GM18909 (cell line): ENCODE measurements at regions not wholly inside any gene's neighbourhood (a gene's known extent, or its start where the extent isn't known, plus 50 kb on each side); places are given as distances from the start of the nearest gene placed in this dataset.

Experiments
- ATAC-seq: cut with Tn5 transposase; IDR thresholded peaks from one replicate; pipeline ENCODE4 v1.9.1; 2021; ENCODE audit warnings: mild to moderate bottlenecking; ENCODE audit not compliant: unreplicated experiment, poor library complexity

GRCh38 chr4:20393486-20394100 is 141.9 kb downstream of the SLIT2 start:
- no peak for ATAC-seq

GRCh38 chr4:20394512-20394911 is 142.8 kb downstream of the SLIT2 start:
- no peak for ATAC-seq

GRCh38 chr4:20395160-20395773 is 143.6 kb downstream of the SLIT2 start:
- ATAC-seq = peak; percentile 74

- ATAC-seq = no peak
Measured at GRCh38 chr4:20403290-20403689, 151.6 kb downstream of the SLIT2 start.

GRCh38 chr4:20403846-20404245 is 152.1 kb downstream of the SLIT2 start:
- ATAC-seq = no peak

GRCh38 chr4:20408611-20409010 is 156.9 kb downstream of the SLIT2 start:
- ATAC-seq = no peak

GRCh38 chr4:20412072-20412471 is 160.4 kb downstream of the SLIT2 start:
- ATAC-seq = no peak

GRCh38 chr4:20416800-20417199 is 165.1 kb downstream of the SLIT2 start:
- ATAC-seq = no peak

GRCh38 chr4:20418861-20419451 is 167.3 kb downstream of the SLIT2 start:
- peak; percentile 99 for ATAC-seq

- no peak for ATAC-seq
Measured at GRCh38 chr4:20420916-20421602, 169.4 kb downstream of the SLIT2 start.

- ATAC-seq = no peak
Measured at GRCh38 chr4:20421603-20421985, 169.9 kb downstream of the SLIT2 start.

- ATAC-seq = peak; percentile 64
Measured at GRCh38 chr4:20422398-20422797, 170.7 kb downstream of the SLIT2 start.

GRCh38 chr4:20423420-20423819 is 171.7 kb downstream of the SLIT2 start:
- no peak for ATAC-seq

- ATAC-seq = no peak
Measured at GRCh38 chr4:20426028-20426427, 174.3 kb downstream of the SLIT2 start.

- no peak for ATAC-seq
Measured at GRCh38 chr4:20428436-20429160, 176.9 kb downstream of the SLIT2 start.

- no peak for ATAC-seq
Measured at GRCh38 chr4:20430259-20430941, 178.7 kb downstream of the SLIT2 start.

GRCh38 chr4:20431543-20431951 is 179.8 kb downstream of the SLIT2 start:
- ATAC-seq = no peak

GRCh38 chr4:20432088-20432487 is 180.4 kb downstream of the SLIT2 start:
- ATAC-seq = no peak

GRCh38 chr4:20433097-20433705 is 181.5 kb downstream of the SLIT2 start:
- no peak for ATAC-seq

GRCh38 chr4:20440170-20440569 is 188.5 kb downstream of the SLIT2 start:
- ATAC-seq = no peak
